VCaP (cell line): ENCODE measurements at regions not wholly inside any gene's neighbourhood (a gene's known extent, or its start where the extent isn't known, plus 50 kb on each side); places are given as distances from the start of the nearest gene placed in this dataset.

Source experiments
- H3K27ac ChIP-seq: fragments of 450-650 bp; 2 replicates; pipeline ENCODE4 v1.5.1; 2017
- CTCF ChIP-seq: fragments of 450-650 bp; conservative IDR thresholded peaks from 2 replicates; pipeline ENCODE4 v1.5.1; 2017; ENCODE audit warnings: mild to moderate bottlenecking, moderate library complexity

GRCh38 chr6:66985816-66986215 lies 1278.8 kb upstream of the EYS start:
- TF ChIP-seq CTCF = no peak
- H3K27ac ChIP-seq = no peak overlapping the region

GRCh38 chr6:66970373-66970772 lies 1263.3 kb upstream of the EYS start:
- H3K27ac ChIP-seq = no peak overlapping the region
- TF ChIP-seq CTCF = no peak

GRCh38 chr6:66965227-66965626 lies 1258.2 kb upstream of the EYS start:
- no peak overlapping the region for H3K27ac ChIP-seq
- TF ChIP-seq CTCF = no peak

GRCh38 chr6:66964216-66964615 lies 1257.2 kb upstream of the EYS start:
- TF ChIP-seq CTCF = no peak

GRCh38 chr6:66962082-66962481 lies 1255.1 kb upstream of the EYS start:
- TF ChIP-seq CTCF = no peak
- H3K27ac ChIP-seq = no peak overlapping the region

More at GRCh38 chr6:66964216-66964615, 1257.2 kb upstream of the EYS start:
- H3K27ac ChIP-seq = no peak overlapping the region

- no peak overlapping the region for H3K27ac ChIP-seq
- TF ChIP-seq CTCF = no peak
These were observed 1254.2 kb upstream of the EYS start for GRCh38 chr6:66961191-66961590.

- no peak for TF ChIP-seq CTCF
- H3K27ac ChIP-seq = no peak overlapping the region
These were observed 1242.2 kb upstream of the EYS start for GRCh38 chr6:66949191-66949661.

GRCh38 chr6:66948106-66948505 lies 1241.1 kb upstream of the EYS start:
- TF ChIP-seq CTCF = no peak
- no peak overlapping the region for H3K27ac ChIP-seq
